Natural killer cell (primary cell): ENCODE measurements at regions not wholly inside any gene's neighbourhood (a gene's known extent, or its start where the extent isn't known, plus 50 kb on each side); places are given as distances from the start of the nearest gene placed in this dataset.

Source experiments
- ATAC-seq, 3 donors: fragments of 150-1000 bp in 2 of 3; fragments of 200-7000 bp in 1 of 3; cut with Tn5 transposase; 1 replicate in 1 of 3; 2 replicates in 2 of 3; pipeline ENCODE4 v1.10.0; 2021; ENCODE audit warnings: mild to moderate bottlenecking in 2 of 3, moderate library complexity in 2 of 3
- DNase-seq, 2 donors: peaks; one replicate each; pipeline versions ENCODE4 v3.0.0 to v3.0.0-alpha.2; 2013 to 2021; ENCODE audit warnings: mixed read lengths in 1 of 2
- H3K27ac ChIP-seq: one replicate; pipeline ENCODE4 v1.5.1; 2013; ENCODE audit warnings: mild to moderate bottlenecking, low read length
- H3K27me3 ChIP-seq: one replicate; pipeline ENCODE4 v1.6.1; 2013; ENCODE audit warnings: low read length; ENCODE audit not compliant: control insufficient read depth, insufficient read depth
- H3K36me3 ChIP-seq: one replicate; pipeline ENCODE4 v1.6.1; 2013; ENCODE audit warnings: low read length; ENCODE audit not compliant: control insufficient read depth, insufficient read depth
- H3K4me1 ChIP-seq: one replicate; pipeline ENCODE4 v1.6.1; 2013; ENCODE audit warnings: low read length; ENCODE audit not compliant: control insufficient read depth, insufficient read depth
- H3K4me3 ChIP-seq: one replicate; pipeline ENCODE4 v1.5.1; 2013; ENCODE audit warnings: low read length
- H3K9me3 ChIP-seq: one replicate; pipeline ENCODE4 v1.6.1; 2013; ENCODE audit warnings: low read length; ENCODE audit not compliant: control insufficient read depth, insufficient read depth
- H3K27ac Mint-ChIP-seq, 2 donors: one replicate each; pipeline ENCODE4 v1.8.0; 2022; ENCODE audit warnings: mild to moderate bottlenecking in 2 of 2, mixed read lengths in 2 of 2, moderate library complexity in 1 of 2
- H3K27me3 Mint-ChIP-seq, 2 donors: one replicate each; pipeline ENCODE4 v1.8.0; 2022; ENCODE audit warnings: low read depth in 2 of 2, mixed read lengths in 2 of 2
- H3K36me3 Mint-ChIP-seq: one replicate; pipeline ENCODE4 v1.8.0; 2022; ENCODE audit warnings: mixed read lengths
- H3K4me1 Mint-ChIP-seq, 2 donors: one replicate each; pipeline ENCODE4 v1.8.0; 2022; ENCODE audit warnings: mixed read lengths in 2 of 2
- H3K4me3 Mint-ChIP-seq: one replicate; pipeline ENCODE4 v1.8.0; 2022; ENCODE audit warnings: mild to moderate bottlenecking, moderate library complexity, mixed read lengths
- H3K9me3 Mint-ChIP-seq, 2 donors: one replicate each; pipeline ENCODE4 v1.8.0; 2022; ENCODE audit warnings: mixed read lengths in 2 of 2
- WGBS: methylation state at CpG from one replicate; pipeline ENCODE4 v1.1.7; 2013; ENCODE audit warnings: missing lambda C conversion rate; ENCODE audit not compliant: insufficient coverage; 5-methylcytosine and 5-hydroxymethylcytosine counted together
- intact Hi-C: fragments of 100-400 bp; cut with micrococcal nuclease; formaldehyde crosslinking; loops from one replicate; pipeline ENCODE4 v1.14.2; 2022
- TF ChIP-seq, protein P1 (sequence below): fragments of 200-600 bp; IDR thresholded peaks from one replicate; pipeline ENCODE4 v1.8.0; 2022; ENCODE audit warnings: antibody characterized with exemption

DNA sequence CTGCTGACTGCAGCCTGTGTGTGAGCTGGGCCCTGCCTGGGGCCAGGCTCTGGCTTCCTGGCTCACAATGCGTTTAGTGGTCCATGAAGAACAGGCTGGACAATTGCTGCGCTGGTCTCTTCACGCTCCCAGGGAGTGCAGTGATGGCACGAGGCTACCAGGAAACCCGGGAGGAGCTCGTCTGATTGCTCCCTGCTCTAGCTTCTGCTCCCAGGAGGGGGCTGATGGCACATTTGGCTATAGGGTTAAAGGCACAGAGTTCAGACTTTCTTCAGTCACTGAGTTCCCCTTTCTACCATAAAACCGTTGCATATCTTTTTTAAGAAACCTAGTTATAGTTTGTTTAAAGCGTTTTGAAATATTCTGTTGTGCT lies 60.1 kb downstream of the KCNF1 start:
- H3K4me3 ChIP-seq = no peak overlapping the region
- no peaks in the 10 kb centered on the region for H3K36me3 Mint-ChIP-seq
- no peaks in the 10 kb centered on the region for H3K9me3 ChIP-seq
- H3K27ac Mint-ChIP-seq = no peak overlapping the region
- no peaks in the 10 kb centered on the region for H3K9me3 Mint-ChIP-seq
- DNase-seq (no peak), ATAC-seq (no peak)
- peaks cover under 1% of the 10 kb centered on the region for H3K27me3 ChIP-seq
- H3K27me3 Mint-ChIP-seq = peaks cover 22 to 25% of the 10 kb centered on the region in 2 donors
- no peaks in the 10 kb centered on the region for H3K36me3 ChIP-seq
- H3K4me1 ChIP-seq = no peaks in the 10 kb centered on the region
- H3K4me3 Mint-ChIP-seq = no peak overlapping the region
- H3K4me1 Mint-ChIP-seq = peaks cover 0 to under 1% of the 10 kb centered on the region in 2 donors
- WGBS = 30% methylated on average over 7 of the region's 8 CpGs
- no peak overlapping the region for H3K27ac ChIP-seq
- intact Hi-C loops = no loop called here
- TF ChIP-seq, protein P1, sequence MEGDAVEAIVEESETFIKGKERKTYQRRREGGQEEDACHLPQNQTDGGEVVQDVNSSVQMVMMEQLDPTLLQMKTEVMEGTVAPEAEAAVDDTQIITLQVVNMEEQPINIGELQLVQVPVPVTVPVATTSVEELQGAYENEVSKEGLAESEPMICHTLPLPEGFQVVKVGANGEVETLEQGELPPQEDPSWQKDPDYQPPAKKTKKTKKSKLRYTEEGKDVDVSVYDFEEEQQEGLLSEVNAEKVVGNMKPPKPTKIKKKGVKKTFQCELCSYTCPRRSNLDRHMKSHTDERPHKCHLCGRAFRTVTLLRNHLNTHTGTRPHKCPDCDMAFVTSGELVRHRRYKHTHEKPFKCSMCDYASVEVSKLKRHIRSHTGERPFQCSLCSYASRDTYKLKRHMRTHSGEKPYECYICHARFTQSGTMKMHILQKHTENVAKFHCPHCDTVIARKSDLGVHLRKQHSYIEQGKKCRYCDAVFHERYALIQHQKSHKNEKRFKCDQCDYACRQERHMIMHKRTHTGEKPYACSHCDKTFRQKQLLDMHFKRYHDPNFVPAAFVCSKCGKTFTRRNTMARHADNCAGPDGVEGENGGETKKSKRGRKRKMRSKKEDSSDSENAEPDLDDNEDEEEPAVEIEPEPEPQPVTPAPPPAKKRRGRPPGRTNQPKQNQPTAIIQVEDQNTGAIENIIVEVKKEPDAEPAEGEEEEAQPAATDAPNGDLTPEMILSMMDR = no peak

- Mint-ChIP-seq H3K27ac (no peak overlapping the region), H3K4me1 (peaks cover 0 to 4% of the 10 kb centered on the region in 2 donors), H3K4me3 (no peak overlapping the region), H3K9me3 (no peaks in the 10 kb centered on the region), H3K36me3 (no peaks in the 10 kb centered on the region), H3K27me3 (peaks cover 22 to 25% of the 10 kb centered on the region in 2 donors)
- DNase-seq = no peak
- intact Hi-C loops = no loop called here
- TF ChIP-seq, protein P1 = no peak
- 91% methylated on average over 17 of the region's 17 CpGs for WGBS
- Histone ChIP-seq H3K27ac (no peak overlapping the region), H3K4me3 (no peak overlapping the region), H3K27me3 (peaks cover 4% of the 10 kb centered on the region), H3K4me1 (peaks cover 3% of the 10 kb centered on the region), H3K9me3 (no peaks in the 10 kb centered on the region), H3K36me3 (no peaks in the 10 kb centered on the region)
- no peak for ATAC-seq
Observed at GRCh38 chr2:10972683-10973433, 61.1 kb downstream of the KCNF1 start.

DNA sequence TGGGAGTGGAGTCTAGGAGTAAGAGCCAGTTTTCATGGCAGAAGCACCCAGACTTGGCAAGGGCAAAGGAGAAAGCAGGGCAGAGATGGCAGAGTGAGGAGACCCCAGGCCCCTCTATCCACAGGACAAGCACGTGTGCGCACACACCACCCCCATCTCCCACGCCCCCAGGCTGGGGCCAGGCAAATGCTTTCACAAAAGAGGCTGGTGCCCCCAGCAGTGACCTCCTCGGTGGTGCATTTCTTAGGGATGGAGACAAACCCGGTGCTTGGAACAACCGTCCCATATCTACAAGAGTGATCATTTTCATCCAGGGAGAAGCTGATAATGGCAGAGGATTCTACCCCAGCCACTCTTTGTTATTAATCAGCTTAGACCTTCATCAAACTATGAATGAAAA lies 62.0 kb downstream of the KCNF1 start:
- Mint-ChIP-seq H3K4me3 (no peak overlapping the region), H3K9me3 (no peaks in the 10 kb centered on the region), H3K27me3 (peaks cover 20 to 26% of the 10 kb centered on the region in 2 donors), H3K27ac (no peak overlapping the region), H3K36me3 (no peaks in the 10 kb centered on the region), H3K4me1 (peaks cover 0 to 4% of the 10 kb centered on the region in 2 donors)
- Histone ChIP-seq H3K36me3 (no peaks in the 10 kb centered on the region), H3K27me3 (peaks cover 4% of the 10 kb centered on the region), H3K4me3 (no peak overlapping the region), H3K9me3 (no peaks in the 10 kb centered on the region), H3K4me1 (peaks cover 3% of the 10 kb centered on the region), H3K27ac (no peak overlapping the region)
- TF ChIP-seq, protein P1 = no peak
- DNase-seq (no peak), ATAC-seq (no peak)
- intact Hi-C loops = no loop called here
- WGBS = 91% methylated on average over 6 of the region's 6 CpGs

DNA sequence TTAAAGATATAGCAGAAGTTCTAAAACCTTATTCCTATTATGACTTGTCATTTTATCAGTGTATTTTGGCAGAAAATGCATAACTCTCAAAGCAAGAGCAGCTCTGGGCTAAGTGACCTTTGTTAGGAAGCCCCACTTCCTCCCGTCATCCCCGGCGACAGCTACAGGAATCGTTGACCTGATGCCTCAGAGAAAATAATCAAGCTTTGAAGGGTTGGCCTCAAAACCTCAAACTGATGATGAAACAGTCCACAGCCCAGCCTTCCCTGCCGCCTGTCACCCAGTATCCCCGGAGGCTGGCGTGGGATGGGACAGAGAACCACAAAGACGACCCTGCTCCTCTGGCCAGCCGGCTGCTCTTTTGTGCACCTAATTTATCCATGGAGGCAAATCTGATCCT lies 65.3 kb downstream of the KCNF1 start:
- Histone ChIP-seq H3K9me3 (no peaks in the 10 kb centered on the region), H3K36me3 (no peaks in the 10 kb centered on the region), H3K27ac (no peak overlapping the region), H3K4me1 (peaks cover 3% of the 10 kb centered on the region), H3K4me3 (no peak overlapping the region), H3K27me3 (peaks cover 4% of the 10 kb centered on the region)
- DNase-seq (no peak), ATAC-seq (no peak)
- TF ChIP-seq, protein P1 = no peak
- intact Hi-C loops = no loop called here
- H3K4me1 Mint-ChIP-seq = peaks cover 0 to 4% of the 10 kb centered on the region in 2 donors
- 3% methylated on average over 9 of the region's 9 CpGs for WGBS
- no peak overlapping the region for H3K27ac Mint-ChIP-seq
- no peak overlapping the region for H3K4me3 Mint-ChIP-seq
- no peaks in the 10 kb centered on the region for H3K9me3 Mint-ChIP-seq
- H3K36me3 Mint-ChIP-seq = no peaks in the 10 kb centered on the region
- peaks cover 18 to 31% of the 10 kb centered on the region in 2 donors for H3K27me3 Mint-ChIP-seq
